Right forelimb (tissue), 1 donor: ENCODE measurements at regions not wholly inside any gene's neighbourhood (a gene's known extent, or its start where the extent isn't known, plus 50 kb on each side); places are given as distances from the start of the nearest gene placed in this dataset.
"Not testable (repeated sequence)": the region's sequence is repeated elsewhere in the genome, so short reads cannot be mapped to it uniquely, and the experiment has no call there.

Source experiments
- DNase-seq: peaks from one replicate; pipeline ENCODE4 v3.0.0-alpha.2; 2018

DNA sequence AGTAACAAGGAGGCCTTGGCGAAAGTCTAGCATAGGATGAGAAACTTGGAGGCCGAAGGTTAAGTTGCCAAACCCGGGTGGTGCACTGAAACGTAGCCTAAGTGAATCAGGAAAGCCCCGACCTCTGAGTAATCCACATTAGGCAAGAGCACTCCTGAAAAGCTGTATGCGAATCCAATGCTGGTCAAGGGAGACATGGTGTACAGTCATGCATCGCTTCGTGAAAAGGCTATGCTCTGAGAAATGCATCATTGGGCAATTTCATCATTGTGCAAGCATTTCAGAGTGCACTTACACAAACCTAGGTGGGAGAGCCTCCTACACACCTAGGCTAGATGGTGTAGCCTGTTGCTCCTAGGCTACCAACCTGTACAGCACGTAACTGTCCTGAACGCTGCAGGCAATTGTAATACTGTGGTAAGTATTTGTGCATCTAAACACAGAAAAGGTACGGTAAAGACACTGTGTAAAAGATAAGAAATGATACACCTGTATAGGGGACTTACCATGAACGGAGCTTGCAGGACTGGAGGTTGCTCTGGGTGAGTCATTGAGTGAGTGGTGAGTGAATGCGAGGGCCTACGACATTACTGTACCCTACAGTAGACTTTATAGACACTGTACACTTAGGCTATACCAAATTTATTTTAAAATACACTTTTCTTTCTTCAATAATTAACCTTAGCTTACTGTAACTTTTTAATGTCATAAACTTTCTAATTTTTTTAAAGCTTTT, 222.5 kb downstream of the SHQ1 start:
- DNase-seq, result no peak

DNA sequence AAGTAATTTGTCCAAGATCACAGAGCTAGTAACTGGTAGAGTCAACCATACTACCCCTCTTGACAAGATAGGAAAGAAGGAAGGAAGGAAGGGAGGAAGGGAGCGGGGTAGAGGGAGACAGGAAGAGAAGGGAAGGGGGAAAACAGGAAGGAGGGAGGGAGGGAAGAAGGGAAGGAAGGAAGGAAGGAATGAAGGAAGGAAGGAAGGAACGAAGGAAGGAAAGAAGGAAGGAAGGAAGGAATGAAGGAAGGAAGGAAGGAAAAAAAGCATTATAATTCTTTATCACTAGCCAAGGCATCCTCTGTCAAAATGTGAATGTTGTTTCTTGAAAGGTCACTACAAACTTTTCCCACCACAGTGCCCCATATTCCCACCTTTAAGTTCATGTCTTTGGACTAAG, 223.6 kb downstream of the SHQ1 start:
- DNase-seq, result no peak

DNA sequence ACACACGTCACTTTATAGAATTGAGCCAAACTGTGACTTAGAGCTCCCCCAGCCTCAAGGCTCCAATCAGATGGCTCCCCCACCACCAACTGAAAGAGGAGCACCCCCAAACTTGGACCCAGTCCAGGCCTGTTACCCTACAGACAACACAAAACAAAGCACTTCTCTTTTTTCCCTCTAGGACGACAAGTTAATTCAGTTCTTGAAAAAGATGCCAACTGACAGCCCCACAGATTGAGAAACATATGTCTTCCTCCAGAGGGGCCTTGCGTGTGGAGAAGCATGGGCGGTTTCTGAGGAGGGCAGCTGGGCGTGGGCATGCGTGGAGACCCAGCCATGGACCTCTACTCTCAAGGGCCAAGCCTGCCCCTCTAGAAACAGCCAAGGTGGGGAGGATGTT, 229.5 kb downstream of the SHQ1 start:
- no peak for DNase-seq

DNA sequence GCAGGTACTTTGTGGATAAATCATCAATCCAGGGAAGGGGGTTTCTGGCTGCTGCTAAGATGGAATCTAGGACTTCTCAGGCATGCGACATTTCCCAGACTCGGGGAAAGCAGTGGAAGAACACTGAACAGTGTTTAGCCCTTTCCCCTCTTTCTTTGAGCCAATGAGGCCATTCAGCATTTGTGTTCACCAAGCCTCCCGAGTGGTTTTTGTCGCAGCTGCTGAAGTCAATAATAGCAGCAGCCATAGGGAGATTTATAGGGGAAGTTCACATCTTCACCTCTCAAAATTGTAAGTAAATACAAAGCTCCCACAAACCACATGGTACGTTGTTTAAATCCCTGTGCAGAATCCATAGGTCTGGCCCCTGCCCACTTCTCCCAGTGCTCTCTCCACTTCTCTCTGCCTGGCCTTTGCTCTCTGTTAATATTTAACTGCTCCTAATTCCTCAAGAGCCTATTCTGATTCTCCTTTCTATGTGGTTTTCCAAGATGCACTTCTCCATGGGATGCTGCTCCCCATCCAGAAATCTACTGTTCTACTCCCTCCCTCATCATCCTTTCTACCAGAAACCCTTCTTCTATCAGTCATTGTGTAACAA, 230.7 kb downstream of the SHQ1 start:
- no peak for DNase-seq

DNA sequence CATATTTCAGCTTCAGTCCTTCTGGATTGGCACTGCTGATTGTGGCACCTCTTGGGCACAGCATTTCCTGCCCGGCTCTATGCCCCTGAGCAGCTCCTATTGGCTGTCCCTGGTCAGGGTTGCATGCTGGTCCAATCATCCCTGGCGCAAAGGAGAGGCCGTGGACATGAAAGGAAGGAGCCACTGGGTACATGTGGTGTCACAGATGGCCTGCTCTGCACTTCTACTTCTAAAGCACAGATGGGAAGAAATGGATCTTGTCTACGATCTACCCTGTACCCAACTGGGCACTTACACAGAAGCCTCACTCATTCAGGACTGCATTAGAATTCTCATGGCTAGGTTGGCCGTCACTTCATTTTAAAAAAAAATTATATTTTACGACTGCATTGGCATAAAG, 232.5 kb downstream of the SHQ1 start:
- no peak for DNase-seq

DNA sequence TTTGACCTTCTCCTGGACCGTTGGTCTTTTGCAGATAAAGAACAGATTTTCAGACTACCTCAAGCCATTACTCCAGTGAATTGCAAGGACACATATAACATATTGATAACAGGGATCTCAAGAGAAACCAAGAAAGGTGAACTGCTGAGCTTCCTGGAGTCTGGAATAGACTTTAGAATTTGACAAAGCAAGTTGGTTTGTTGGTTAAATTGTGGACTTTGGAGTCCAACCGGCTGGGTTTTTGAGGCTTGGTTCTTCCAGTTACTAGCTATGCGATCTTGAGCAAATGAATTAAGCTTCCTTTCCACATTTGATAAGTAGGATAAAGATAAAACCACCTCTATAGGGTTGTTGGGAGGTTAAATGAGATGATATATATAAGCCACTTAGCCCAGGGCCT, 233.1 kb downstream of the SHQ1 start:
- DNase-seq, result no peak

DNA sequence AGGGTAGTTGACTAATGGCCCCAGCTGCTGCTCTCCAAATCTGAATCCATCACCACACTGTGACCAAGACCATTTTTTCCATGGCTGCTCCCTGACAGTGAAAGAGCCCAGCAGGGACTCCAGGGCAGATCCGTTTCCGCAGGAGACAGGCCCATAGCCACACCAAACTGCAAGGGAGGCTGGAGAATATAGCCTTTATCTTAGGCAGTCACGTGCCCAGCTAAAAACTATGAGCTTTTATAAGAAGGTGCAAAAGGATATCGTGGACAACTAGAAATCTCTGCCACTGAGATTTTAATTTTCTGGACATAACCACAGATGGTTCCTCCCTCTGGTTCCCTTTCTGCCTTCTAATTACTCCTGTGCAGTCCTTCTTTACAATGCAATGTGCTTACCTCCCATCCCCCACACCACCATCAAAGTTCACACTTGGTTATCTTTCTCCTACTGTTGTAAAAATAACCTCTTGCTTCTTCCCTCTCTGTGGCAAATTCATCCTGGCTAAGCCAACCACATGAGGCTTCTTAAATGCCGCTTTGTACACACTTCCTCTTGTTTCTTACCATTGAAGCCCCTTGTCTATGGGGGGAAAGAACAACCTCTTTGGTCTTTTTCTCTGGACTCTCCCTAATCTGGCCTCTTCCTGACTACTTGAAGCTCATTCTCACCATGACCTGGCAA, 233.7 kb downstream of the SHQ1 start:
- DNase-seq, result no peak

DNA sequence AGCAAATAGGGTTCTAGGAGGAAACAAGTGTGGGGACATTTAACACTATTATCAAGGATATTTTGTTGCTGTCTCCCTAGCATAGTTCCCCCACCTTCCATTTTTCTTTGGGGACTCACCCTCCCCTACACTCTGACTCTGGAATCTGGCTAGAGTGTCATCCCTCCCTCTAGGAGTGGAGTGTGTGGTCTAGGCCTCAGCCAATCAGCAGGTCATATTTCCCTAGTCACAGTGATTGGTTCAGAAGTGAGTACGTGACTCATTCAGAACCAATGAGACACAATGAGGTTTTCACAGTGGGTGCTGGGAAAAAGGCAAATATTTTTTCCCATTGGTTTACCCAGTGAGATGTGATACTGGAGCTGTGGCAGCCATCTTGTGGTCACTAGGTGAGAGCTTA, 234.4 kb downstream of the SHQ1 start:
- DNase-seq, result no peak

DNA sequence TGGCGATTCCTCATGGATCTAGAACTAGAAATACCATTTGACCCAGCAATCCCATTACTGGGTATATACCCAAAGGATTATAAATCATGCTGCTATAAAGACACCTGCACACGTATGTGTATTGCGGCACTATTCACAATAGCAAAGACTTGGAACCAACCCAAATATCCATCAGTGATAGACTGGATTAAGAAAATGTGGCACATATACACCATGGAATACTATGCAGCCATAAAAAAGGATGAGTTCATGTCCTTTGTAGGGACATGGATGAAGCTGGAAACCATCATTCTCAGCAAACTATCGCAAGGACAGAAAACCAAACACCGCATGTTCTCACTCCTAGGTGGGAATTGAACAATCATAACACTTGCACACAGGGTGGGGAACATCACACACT, 239.1 kb downstream of the SHQ1 start:
- not testable (repeated sequence) for DNase-seq

DNA sequence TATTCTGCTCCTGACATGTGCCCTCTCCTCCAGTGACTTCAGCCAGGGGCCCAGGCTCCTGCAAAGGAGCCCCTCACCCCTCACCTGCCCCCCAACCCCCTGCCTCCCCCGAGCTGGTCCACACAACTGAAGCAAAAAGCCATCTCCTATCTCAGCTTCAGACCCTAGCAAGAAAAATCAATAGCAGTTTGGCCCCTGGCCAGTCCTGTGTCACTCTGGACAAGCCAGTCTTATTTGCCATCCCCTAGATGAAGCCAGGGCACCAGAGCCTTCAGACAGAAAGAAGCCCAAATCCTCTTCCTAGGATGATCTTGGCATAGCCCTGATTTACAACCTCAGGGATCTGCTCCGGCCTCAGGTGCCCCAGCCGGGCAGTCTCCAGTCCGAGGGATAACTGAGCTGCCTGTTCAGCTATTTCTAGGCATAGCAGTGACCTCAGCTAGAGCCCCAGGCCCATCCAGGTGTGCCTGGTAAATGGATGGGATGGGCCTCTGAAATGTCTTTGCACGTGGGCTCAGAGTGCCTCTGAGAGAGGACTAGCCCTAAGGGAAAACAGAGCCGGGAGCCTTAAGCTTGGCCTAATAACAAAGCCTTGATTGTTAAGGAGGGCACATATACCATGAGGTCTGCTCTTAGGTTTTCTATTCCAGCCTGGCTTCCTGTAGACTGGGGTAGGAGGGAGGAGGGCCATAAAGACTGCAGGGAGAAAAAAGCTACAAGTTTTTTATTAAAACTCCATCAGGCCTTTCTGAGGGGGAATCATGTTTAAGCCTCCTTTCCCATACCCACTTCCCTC, 242.0 kb downstream of the SHQ1 start:
- DNase-seq, result no peak

DNA sequence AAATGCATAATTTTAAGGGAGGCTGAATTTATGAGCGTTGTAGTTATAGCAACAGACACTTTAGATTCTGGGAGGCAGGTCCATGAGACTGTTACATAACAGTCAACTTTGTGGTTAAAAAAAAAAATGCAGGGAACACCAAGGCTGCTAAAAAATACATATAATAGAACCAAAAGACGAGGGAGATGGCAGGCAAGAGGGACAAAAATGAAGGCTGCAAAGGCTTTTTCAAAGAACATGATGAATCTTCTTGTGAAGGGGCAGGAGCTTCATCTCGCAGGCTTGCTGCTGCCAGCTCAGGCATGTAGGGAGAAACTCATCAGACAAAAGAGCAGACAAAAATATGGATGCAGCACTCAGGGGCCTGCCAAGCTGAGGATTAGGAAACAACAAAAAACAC, 243.9 kb downstream of the SHQ1 start:
- DNase-seq, result no peak

DNA sequence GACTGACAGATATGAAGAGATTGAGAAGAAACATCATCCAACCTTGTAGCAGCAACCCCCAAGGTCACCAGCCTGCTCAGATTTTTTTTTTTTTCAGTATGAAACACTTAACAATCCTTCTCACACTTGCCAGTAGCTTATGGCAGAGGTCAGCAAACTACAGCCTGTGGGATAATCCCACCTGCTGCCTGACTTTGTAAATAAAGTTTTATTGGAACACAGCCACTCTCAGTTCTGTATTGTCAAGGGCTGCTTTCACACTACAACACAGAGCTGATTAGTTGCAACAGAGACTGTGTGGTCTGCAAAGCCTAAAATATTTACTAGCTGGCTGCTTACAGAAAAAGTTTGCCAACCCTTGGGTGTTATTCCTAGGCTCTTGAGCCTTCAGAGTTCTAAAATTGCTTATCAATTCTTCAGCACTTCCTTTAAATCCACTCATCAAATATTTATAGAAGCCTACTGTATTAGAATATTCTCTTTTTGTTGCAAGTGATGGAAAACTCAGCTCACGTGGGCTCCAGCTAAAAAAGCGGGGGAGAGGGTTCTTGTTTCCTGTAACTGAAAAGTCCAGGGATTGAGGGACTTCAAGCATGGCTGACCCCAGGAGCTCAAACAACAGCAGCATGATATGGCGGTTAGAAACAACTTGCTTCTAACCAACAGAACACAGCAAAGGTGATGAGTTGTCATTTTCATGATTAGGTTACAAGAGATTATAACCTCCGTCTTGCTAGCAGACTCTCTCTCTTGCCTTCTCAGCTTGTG, 246.1 kb downstream of the SHQ1 start:
- no peak for DNase-seq

DNA sequence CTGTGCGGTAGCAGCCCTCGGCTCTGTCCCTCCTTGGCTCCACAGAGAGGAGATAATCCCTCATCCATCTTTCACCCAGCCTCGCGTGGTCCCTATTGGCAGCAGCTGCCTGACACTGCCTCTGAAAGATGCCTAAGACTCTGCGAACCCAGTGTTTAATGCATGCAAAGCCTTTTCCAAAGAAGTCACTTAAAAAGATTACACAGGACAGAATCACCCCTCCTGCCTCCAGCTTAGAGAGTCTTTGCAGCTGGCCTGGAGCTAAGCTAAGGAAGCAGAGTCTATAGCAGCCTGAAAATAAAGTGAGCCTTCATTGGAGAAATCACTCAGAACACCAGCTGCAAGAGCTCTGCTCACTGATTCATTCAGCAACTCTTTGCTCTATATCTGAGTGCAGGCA, 247.2 kb downstream of the SHQ1 start:
- DNase-seq, result no peak

DNA sequence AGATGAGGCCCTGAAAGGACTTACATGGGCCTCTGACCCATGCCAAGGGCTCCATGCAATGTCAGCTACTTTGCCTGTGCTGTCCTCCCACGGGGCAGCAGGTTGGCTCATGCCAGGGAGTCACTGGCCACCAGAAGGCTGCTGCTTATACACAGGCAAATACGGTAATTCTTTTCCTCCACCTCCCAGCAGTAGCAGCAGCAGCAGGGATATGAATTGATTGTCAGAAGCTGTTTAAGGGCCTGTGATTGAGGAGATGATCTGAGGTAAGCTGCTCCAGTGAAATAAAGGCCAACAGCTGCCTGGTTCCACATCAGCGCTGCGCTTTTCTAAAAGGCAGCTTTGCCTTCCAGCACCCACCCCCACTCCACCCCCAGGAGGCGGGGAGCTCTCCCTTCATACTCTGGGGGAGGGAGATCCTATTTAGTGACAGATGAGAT, 250.5 kb downstream of the SHQ1 start:
- no peak for DNase-seq

DNA sequence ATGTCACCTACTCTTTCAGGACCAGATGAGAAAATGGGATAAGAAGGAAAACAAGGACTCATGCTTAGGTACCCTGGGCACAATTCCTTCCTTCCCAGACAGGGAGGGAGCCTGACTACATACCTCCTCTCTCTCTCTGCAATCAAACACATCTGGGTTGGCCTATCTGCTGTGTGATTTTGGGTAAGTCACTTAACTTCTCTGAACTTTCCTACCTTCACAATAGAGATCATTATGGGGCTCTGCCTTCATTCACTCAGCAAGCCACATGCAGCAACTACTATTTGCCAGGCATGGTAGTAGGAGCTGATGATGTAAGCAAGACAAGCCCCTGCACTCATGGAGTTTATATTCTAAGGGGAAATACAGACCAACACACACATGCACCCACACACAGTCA, 251.2 kb downstream of the SHQ1 start:
- no peak for DNase-seq

DNA sequence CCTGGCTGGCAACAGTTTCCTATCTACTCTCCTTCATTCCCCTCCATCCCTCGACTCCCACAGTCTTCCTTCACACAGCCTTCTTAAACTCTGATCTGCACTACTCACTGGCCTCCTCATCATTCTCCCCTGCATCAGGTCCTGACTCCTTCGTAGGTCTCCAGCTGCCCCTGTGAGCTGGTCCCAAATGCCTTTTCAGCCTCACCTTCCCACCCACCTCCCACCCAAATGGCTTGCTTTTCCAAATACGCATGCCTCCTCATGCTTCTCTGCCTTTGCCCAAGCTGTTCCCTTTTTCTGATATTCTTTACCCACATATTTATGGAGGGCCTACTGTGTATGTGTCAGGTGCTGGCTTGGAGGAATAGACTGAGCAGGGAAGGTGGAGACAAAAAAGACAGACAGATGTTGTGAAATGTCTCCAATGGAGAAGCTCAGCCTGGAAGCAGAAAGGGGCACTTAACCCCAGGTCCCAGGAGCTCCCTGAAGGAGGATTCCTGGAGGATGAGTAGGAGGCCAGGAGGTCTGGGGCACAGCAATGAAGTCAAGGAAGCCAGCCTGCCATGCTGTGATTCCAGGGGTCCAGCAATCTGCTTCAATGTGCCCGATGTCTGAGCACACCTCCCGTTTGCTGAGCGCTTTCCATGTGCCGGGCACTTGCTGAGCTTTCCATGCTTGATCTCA, 252.2 kb downstream of the SHQ1 start:
- DNase-seq, result no peak

DNA sequence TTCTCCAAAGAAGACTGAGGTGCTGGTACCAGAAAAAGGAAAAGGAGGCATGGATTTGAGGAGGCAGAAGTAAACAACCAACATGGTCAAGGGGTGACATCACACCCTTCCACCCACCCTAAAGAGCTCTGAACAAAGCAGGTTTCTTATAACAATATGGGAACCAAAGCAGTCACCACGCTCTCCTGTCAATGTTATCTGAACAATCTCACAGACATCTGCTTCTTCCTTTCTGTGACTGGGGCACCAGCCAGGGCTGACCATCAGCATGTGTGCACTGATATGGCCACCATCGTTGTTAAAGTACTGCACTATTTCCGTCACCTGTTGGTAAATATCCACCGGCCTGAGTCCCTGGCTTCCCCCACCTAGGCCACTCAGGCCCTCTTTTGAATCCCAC, 252.9 kb downstream of the SHQ1 start:
- no peak for DNase-seq

DNA sequence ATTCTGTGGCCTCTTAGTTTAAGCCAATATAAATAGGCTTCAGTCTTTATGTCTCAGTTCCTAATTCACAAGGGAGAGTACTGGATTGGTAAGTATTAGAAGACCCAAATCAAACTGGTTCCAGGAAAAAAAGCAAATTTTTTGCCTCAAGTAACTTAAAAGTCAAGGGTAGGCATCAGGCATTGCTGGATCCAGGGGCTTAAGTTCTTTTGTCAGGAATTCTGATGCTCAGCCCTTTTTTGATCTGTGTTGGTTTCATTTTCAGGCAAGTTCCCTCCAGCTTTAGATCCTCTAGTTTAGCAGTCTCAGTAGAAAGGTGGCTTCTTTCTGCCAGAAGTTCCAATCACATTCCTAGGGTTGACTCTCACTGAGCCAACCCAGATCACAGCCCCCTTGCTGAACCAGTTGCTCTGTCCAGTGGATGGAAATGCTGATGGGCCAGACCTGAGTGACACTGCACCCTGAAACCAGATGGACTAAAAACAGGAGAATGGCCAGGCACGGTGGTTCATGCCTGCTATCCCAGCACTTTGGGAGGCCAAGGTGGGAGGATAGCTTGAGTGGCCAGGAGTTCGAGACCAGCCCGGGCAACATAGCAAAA, 253.5 kb downstream of the SHQ1 start:
- DNase-seq, result no peak

DNA sequence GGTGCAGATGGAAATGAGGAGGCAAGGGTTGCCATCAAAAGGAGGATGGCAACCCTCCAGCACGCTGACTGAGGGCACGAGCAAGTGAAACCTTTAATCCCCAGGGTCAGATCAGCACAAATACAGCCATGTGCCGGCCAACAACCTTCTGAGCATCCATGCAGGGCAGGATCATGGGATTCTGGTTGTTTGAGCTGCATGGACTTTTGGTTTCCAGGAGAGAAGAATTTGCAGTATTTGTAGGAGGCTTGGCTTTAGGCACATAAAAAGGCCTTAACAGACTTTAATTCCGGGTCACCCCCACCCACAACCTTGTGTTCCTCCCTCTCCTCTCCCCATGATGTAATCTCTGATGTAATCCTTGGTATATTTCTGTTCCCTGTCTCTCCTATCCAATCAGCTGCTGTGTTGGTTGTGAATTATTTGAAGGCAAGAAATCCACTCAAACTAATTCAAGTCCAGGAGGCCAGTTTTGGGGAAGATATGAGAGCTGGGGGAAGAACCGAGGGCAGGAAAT, 254.3 kb downstream of the SHQ1 start:
- no peak for DNase-seq

DNA sequence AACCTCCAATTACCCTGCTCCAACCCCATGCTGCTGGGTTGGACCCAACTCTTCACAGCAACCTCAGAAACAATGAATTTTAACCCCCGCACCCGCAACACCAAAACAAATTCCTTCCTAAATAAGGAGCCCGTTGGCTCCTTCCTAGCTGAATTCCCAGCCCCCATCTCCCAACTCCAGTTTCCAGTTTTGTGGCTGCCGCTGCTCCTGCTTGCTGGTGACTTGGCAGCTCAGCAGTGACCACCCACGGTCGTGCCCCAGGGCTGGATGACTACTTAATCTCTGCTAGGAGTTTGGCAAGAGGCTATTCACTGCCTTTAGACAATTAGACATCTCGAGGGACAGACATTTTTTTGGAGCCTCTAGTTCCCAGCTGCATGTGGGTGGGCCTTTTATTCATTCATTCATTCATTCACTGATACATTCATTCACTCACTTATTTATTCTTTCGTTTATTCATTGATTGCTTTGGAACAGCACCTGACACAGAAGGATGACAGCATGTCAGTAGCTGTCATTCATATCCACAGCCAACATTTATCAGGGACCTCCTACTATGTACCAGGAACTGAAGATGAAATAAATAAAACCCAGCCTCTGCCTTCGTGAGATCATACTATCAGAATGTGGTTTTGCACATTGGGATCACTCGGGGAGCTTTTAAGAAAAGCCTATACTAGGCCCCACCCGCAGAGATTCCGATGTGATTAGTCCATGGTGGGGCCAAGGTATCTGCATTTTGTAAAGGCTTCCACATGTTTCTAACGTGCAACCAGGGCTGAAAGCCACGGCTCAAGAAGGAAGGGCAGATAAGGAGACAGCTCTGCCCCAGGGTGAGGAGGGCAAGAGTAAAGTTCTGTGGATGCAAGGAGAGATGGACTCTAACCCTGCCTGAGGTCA, 256.5 kb downstream of the SHQ1 start:
- DNase-seq, result peak; percentile 69
